HL-60 (cell line): ENCODE measurements at regions not wholly inside any gene's neighbourhood (a gene's known extent, or its start where the extent isn't known, plus 50 kb on each side); places are given as distances from the start of the nearest gene placed in this dataset.

Experiments used
- CTCF ChIP-seq: IDR thresholded peaks from one replicate; pipeline ENCODE4 v1.5.1; 2011; ENCODE audit warnings: low read length, control low read depth, inconsistent platforms; ENCODE audit not compliant: insufficient read depth
- GABPA ChIP-seq: IDR thresholded peaks from 2 replicates; pipeline ENCODE4 v1.6.1; 2012; ENCODE audit warnings: low read depth
- POLR2AphosphoS5 ChIP-seq: IDR thresholded peaks from 2 replicates; pipeline ENCODE4 v1.6.1; 2012; ENCODE audit warnings: low read depth
- SPI1 ChIP-seq: IDR thresholded peaks from 2 replicates; pipeline ENCODE4 v1.6.1; 2012; ENCODE audit warnings: low read depth, mild to moderate bottlenecking, borderline replicate concordance

GRCh38 chr5:137565450-137565849 is 66.3 kb upstream of the SPOCK1 start:
- no peak for TF ChIP-seq CTCF
- no peak for TF ChIP-seq GABPA
- TF ChIP-seq SPI1, result no peak
- TF ChIP-seq POLR2AphosphoS5, result no peak
